PC-9 (cell line): ENCODE measurements at regions not wholly inside any gene's neighbourhood (a gene's known extent, or its start where the extent isn't known, plus 50 kb on each side); places are given as distances from the start of the nearest gene placed in this dataset.

Experiments
- BruUV-seq: library from RNA; stranded (reverse); fragments of 400-500 nt; replicated peaks from 2 replicates; lab custom pipeline; 2021; lab: Mats Ljungman, UMichigan
- CTCF ChIA-PET: fragments of 300-600 bp; sonication (Branson Sonifier 250); formaldehyde crosslinking; loops from one replicate; lab custom pipeline; 2022; ENCODE audit warnings: antibody characterized with exemption; lab: Charles Lee
- POLR2A ChIA-PET: fragments of 300-600 bp; sonication (Branson Sonifier 250); formaldehyde crosslinking; loops from one replicate; lab custom pipeline; 2022; ENCODE audit warnings: antibody characterized with exemption; ENCODE audit not compliant: unreplicated experiment; lab: Charles Lee
- DNase-seq, 2 experiments: peaks; one replicate each; pipeline versions ENCODE4 v3.0.0 to v3.0.0-alpha.2; 2015 to 2022; ENCODE audit warnings: mixed read lengths in 1 of 2
- H2AFZ ChIP-seq: fragments of 200-600 bp; sonication (generic); 2 replicates; pipeline ENCODE4 v1.8.1; 2017; ENCODE audit warnings: antibody characterized with exemption
- H3F3A ChIP-seq: fragments of 200-600 bp; sonication (generic); 2 replicates; pipeline ENCODE4 v1.8.1; 2017; ENCODE audit warnings: antibody characterized with exemption, mild to moderate bottlenecking, low read depth; ENCODE audit not compliant: insufficient read depth
- H3K27ac ChIP-seq: fragments of 200-600 bp; sonication (generic); 2 replicates; pipeline ENCODE4 v1.6.1; 2016; ENCODE audit warnings: mixed run types
- H3K27me3 ChIP-seq: fragments of 200-600 bp; sonication (generic); 2 replicates; pipeline ENCODE4 v1.6.1; 2016; ENCODE audit warnings: low read depth, mixed run types; ENCODE audit not compliant: insufficient read depth
- H3K36me3 ChIP-seq: fragments of 200-600 bp; sonication (generic); 2 replicates; pipeline ENCODE4 v1.6.1; 2016; ENCODE audit warnings: low read depth, mixed run types
- H3K4me1 ChIP-seq: fragments of 200-600 bp; sonication (generic); replicated peaks from 2 replicates; pipeline ENCODE4 v1.6.1; 2016; ENCODE audit warnings: mixed run types; ENCODE audit not compliant: insufficient read depth
- H3K4me2 ChIP-seq: fragments of 200-600 bp; sonication (generic); 2 replicates; pipeline ENCODE4 v1.6.1; 2017; ENCODE audit warnings: mixed run types
- H3K4me3 ChIP-seq: fragments of 200-600 bp; sonication (generic); 2 replicates; pipeline ENCODE4 v1.6.1; 2016; ENCODE audit warnings: mixed run types
- H3K79me2 ChIP-seq: fragments of 200-600 bp; sonication (generic); 2 replicates; pipeline ENCODE4 v1.6.1; 2017; ENCODE audit warnings: low read depth, mixed run types
- H3K9me2 ChIP-seq: fragments of 200-600 bp; sonication (generic); 2 replicates; pipeline ENCODE4 v1.8.1; 2017; ENCODE audit warnings: mild to moderate bottlenecking; ENCODE audit not compliant: insufficient read depth
- H3K9me3 ChIP-seq: fragments of 200-600 bp; sonication (generic); 2 replicates; pipeline ENCODE4 v1.8.1; 2016; ENCODE audit warnings: low read depth; ENCODE audit not compliant: insufficient read depth
- H4K20me1 ChIP-seq: fragments of 200-600 bp; sonication (generic); 2 replicates; pipeline ENCODE4 v1.8.1; 2017; ENCODE audit not compliant: insufficient read depth
- EZH2 ChIP-seq: fragments of 200-600 bp; sonication (generic); IDR thresholded peaks from 2 replicates; pipeline ENCODE4 v1.8.0; 2017; ENCODE audit warnings: antibody characterized with exemption, low read depth
- intact Hi-C: fragments of 100-400 bp; cut with micrococcal nuclease; formaldehyde crosslinking; loops from one replicate; pipeline ENCODE4 v1.10.0; 2022; ENCODE audit not compliant: unreplicated experiment
- TF ChIP-seq, protein P1 (sequence below): fragments of 200-600 bp; sonication (generic); conservative IDR thresholded peaks from 2 replicates; pipeline ENCODE4 v1.6.1; 2017; ENCODE audit warnings: mixed run types, antibody characterized with exemption, mild to moderate bottlenecking, moderate library complexity

DNA sequence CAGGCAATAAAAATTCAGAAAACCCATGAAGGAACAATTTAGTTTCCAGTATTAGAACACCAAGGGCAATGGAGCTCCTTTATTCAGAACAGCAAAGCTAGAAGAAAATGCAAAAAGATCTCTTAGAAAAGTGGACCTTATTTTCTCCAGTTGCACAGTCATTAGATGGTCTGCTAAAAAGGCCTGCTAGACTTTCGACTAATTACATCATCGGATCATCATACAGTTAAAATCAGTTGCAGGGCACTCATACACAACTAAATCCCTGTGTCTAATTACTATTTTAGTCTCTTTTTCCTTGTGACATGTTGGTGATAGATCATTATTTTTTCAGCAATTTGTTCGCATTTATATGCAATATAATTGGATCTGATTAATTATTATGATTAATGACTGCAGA is 425.3 kb downstream of the NR4A2 start:
- Histone ChIP-seq H3K4me1 (no peaks in the 10 kb centered on the region), H3K9me3 (no peaks in the 10 kb centered on the region), H3K27ac (no peak overlapping the region), H3K36me3 (no peaks in the 10 kb centered on the region), H3K79me2 (no peaks in the 10 kb centered on the region), H3K4me2 (no peak overlapping the region), H3F3A (no peaks in the 10 kb centered on the region), H2AFZ (no peak overlapping the region), H4K20me1 (no peaks in the 10 kb centered on the region), H3K9me2 (no peaks in the 10 kb centered on the region; the same call in 1 of the 2 replicates), H3K27me3 (no peaks in the 10 kb centered on the region), H3K4me3 (no peak overlapping the region)
- no TSS peak for BruUV-seq
- TF ChIP-seq, protein P1, sequence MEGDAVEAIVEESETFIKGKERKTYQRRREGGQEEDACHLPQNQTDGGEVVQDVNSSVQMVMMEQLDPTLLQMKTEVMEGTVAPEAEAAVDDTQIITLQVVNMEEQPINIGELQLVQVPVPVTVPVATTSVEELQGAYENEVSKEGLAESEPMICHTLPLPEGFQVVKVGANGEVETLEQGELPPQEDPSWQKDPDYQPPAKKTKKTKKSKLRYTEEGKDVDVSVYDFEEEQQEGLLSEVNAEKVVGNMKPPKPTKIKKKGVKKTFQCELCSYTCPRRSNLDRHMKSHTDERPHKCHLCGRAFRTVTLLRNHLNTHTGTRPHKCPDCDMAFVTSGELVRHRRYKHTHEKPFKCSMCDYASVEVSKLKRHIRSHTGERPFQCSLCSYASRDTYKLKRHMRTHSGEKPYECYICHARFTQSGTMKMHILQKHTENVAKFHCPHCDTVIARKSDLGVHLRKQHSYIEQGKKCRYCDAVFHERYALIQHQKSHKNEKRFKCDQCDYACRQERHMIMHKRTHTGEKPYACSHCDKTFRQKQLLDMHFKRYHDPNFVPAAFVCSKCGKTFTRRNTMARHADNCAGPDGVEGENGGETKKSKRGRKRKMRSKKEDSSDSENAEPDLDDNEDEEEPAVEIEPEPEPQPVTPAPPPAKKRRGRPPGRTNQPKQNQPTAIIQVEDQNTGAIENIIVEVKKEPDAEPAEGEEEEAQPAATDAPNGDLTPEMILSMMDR, result no peak
- no peak for TF ChIP-seq EZH2
- intact Hi-C loops, result no loop called here
- POLR2A ChIA-PET, result no interaction called here
- no peak for DNase-seq
- CTCF ChIA-PET, result no interaction called here

DNA sequence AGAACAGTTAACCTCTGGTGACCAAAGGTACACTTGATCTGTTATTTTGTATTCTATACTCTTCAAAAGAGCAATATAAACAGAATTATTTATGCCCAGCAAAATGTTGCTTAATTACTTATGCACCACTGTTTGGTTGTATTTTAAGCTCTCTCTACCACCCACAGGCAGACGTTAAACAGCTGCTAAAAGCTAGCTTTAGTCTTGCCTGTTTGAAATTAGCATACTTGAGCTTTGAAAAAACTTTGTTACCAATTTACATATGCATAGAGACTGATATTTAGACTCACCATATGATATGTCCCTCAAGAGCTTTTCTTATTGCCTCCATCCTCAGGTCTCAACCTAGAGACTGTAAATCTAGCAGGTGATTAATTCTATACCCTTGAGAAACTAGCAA is 426.9 kb downstream of the NR4A2 start:
- Histone ChIP-seq H3K4me2 (no peak overlapping the region), H3K9me3 (no peaks in the 10 kb centered on the region), H3K4me3 (no peak overlapping the region), H3K4me1 (no peaks in the 10 kb centered on the region), H3F3A (no peaks in the 10 kb centered on the region), H3K27ac (no peak overlapping the region), H4K20me1 (no peaks in the 10 kb centered on the region), H3K9me2 (no peaks in the 10 kb centered on the region; the same call in 1 of the 2 replicates), H2AFZ (no peak overlapping the region), H3K36me3 (no peaks in the 10 kb centered on the region), H3K27me3 (no peaks in the 10 kb centered on the region), H3K79me2 (no peaks in the 10 kb centered on the region)
- no peak for TF ChIP-seq EZH2
- intact Hi-C loops, result no loop called here
- no peak for DNase-seq
- POLR2A ChIA-PET, result no interaction called here
- CTCF ChIA-PET, result no interaction called here
- no TSS peak for BruUV-seq

DNA sequence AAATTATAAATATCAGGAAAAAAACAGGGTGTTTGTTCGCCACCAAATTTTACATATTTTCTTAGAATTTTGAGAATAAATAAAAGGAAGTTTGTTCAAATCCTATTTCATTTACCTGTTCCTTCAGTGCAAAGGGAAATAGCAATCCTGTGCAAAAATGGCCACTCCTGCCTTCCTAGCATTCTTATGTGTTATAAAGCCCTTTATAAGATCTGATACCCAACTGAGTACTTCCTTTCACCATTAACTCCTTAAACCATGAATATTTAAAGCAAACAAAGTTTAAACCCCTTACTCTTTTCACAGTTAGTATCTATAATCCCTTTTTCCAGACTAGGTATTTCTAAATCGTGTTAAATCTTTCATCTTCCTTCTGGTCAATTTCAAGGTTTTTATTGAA is 427.8 kb downstream of the NR4A2 start:
- BruUV-seq, result no TSS peak
- Histone ChIP-seq H3K9me2 (no peaks in the 10 kb centered on the region; the same call in 1 of the 2 replicates), H3K79me2 (no peaks in the 10 kb centered on the region), H2AFZ (no peak overlapping the region), H3F3A (no peaks in the 10 kb centered on the region), H3K9me3 (no peaks in the 10 kb centered on the region), H3K4me1 (no peaks in the 10 kb centered on the region), H3K36me3 (no peaks in the 10 kb centered on the region), H3K27me3 (no peaks in the 10 kb centered on the region), H4K20me1 (no peaks in the 10 kb centered on the region), H3K27ac (no peak overlapping the region), H3K4me2 (no peak overlapping the region), H3K4me3 (no peak overlapping the region)
- DNase-seq, result no peak
- POLR2A ChIA-PET, result no interaction called here
- CTCF ChIA-PET, result no interaction called here
- intact Hi-C loops, result no loop called here
- no peak for TF ChIP-seq EZH2
- TF ChIP-seq, protein P1, result no peak

DNA sequence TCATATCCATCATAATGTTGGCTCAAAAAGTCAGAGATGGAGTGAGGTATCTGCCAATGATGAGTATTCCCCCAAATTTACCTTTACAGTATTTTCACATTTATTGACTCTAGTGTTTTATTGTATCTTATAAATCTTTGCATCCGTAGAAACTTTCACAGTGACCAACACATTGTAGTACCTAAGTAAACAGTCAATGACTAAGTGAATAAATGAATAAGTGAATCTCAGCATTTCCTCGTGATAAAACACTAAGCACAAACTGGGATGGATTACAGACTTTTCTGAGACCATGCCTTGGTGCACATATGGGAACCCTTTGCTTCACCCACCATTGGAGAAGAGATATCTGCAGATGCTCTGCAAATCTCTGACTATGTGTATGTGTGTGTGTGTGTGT is 429.9 kb downstream of the NR4A2 start:
- intact Hi-C loops, result no loop called here
- H3K4me2 ChIP-seq, result no peak overlapping the region
- BruUV-seq, result no TSS peak
- ChIA-PET CTCF (no interaction called here), POLR2A (no interaction called here)
- no peaks in the 10 kb centered on the region for H3F3A ChIP-seq
- H4K20me1 ChIP-seq, result no peaks in the 10 kb centered on the region
- H3K27me3 ChIP-seq, result no peaks in the 10 kb centered on the region
- H3K4me1 ChIP-seq, result no peaks in the 10 kb centered on the region
- DNase-seq, result no peak
- H2AFZ ChIP-seq, result no peak overlapping the region
- H3K36me3 ChIP-seq, result no peaks in the 10 kb centered on the region
- H3K9me2 ChIP-seq, result no peaks in the 10 kb centered on the region
- no peaks in the 10 kb centered on the region for H3K9me3 ChIP-seq
- TF ChIP-seq, protein P1, result no peak
- no peak for TF ChIP-seq EZH2
- no peaks in the 10 kb centered on the region for H3K79me2 ChIP-seq
- H3K4me3 ChIP-seq, result no peak overlapping the region
- no peak overlapping the region for H3K27ac ChIP-seq
